ENCODE measurements at regions not wholly inside any gene's neighbourhood (a gene's known extent, or its start where the extent isn't known, plus 50 kb on each side); places are given as distances from the start of the nearest gene placed in this dataset.
A peak's percentile ranks its signal among the peaks of the same experiment; 100 is the strongest.

GRCh38 chr7:80347173-80347572, 164.7 kb downstream of the GNAT3 start:
- peak in 1 of 3 donors; percentile 11 for DNase-seq

GRCh38 chr7:80346704-80347103, 165.2 kb downstream of the GNAT3 start:
- peak in 1 of 3 donors; percentile 21 for DNase-seq

- DNase-seq: peak; percentile 50 to 81 (median 50)
Observed at GRCh38 chr7:80335511-80336231, 176.2 kb downstream of the GNAT3 start.

GRCh38 chr7:80334908-80335307, 177.0 kb downstream of the GNAT3 start:
- peak; percentile 35 to 79 (median 49) for DNase-seq

GRCh38 chr7:80334196-80334595, 177.7 kb downstream of the GNAT3 start:
- DNase-seq: peak in 1 of 3 donors; percentile 17

GRCh38 chr7:80333040-80333439, 178.8 kb downstream of the GNAT3 start:
- DNase-seq: no peak

- peak in 1 of 3 donors; percentile 65 for DNase-seq
Observed at GRCh38 chr7:80330434-80330833, 181.4 kb downstream of the GNAT3 start.

GRCh38 chr7:80324032-80324431, 187.8 kb downstream of the GNAT3 start:
- DNase-seq: peak in 1 of 3 donors; percentile 75

- DNase-seq: no peak
Observed at GRCh38 chr7:80319461-80319860, 184.8 kb downstream of the GNAI1 start.

GRCh38 chr7:80318081-80318480, 183.4 kb downstream of the GNAI1 start:
- DNase-seq: no peak

GRCh38 chr7:80316811-80317210, 182.2 kb downstream of the GNAI1 start:
- DNase-seq: no peak

- no peak for DNase-seq
Observed at GRCh38 chr7:80313716-80314115, 179.1 kb downstream of the GNAI1 start.

- no peak for DNase-seq
Observed at GRCh38 chr7:80313067-80313626, 178.5 kb downstream of the GNAI1 start.

- DNase-seq: peak in 2 of 3 donors; percentile 48 to 84
Observed at GRCh38 chr7:80312139-80312661, 177.6 kb downstream of the GNAI1 start.

- DNase-seq: no peak
Observed at GRCh38 chr7:80311313-80311712, 176.7 kb downstream of the GNAI1 start.

- DNase-seq: no peak
Observed at GRCh38 chr7:80309971-80310549, 175.4 kb downstream of the GNAI1 start.

- no peak for DNase-seq
Observed at GRCh38 chr7:80309377-80309776, 174.7 kb downstream of the GNAI1 start.

GRCh38 chr7:80307227-80307856, 172.7 kb downstream of the GNAI1 start:
- DNase-seq: peak; percentile 66 to 84 (median 68)

GRCh38 chr7:80303315-80303714, 168.7 kb downstream of the GNAI1 start:
- DNase-seq: no peak

- DNase-seq: no peak
Observed at GRCh38 chr7:80302636-80303035, 168.0 kb downstream of the GNAI1 start.

GRCh38 chr7:80302078-80302477, 167.4 kb downstream of the GNAI1 start:
- DNase-seq: no peak

GRCh38 chr7:80298201-80298600, 163.6 kb downstream of the GNAI1 start:
- no peak for DNase-seq

- DNase-seq: no peak
Observed at GRCh38 chr7:80294346-80294745, 159.7 kb downstream of the GNAI1 start.

Measured in muscle of back (tissue), 3 donors.